H9 (cell line): ENCODE measurements at regions not wholly inside any gene's neighbourhood (a gene's known extent, or its start where the extent isn't known, plus 50 kb on each side); places are given as distances from the start of the nearest gene placed in this dataset.

Experiments
- DNase-seq: peaks from one replicate; pipeline ENCODE4 v3.0.0-alpha.2; 2017
- H2AFZ ChIP-seq: one replicate; pipeline ENCODE4 v1.6.1; 2013; ENCODE audit warnings: mild to moderate bottlenecking, low read length, control low read depth, moderate library complexity
- H2AK5ac ChIP-seq: 2 replicates; pipeline ENCODE4 v1.6.1; 2013; ENCODE audit warnings: low read length, control low read depth, mixed read lengths; ENCODE audit not compliant: insufficient read length
- H2BK120ac ChIP-seq: one replicate; pipeline ENCODE4 v1.6.1; 2013; ENCODE audit warnings: low read depth, mild to moderate bottlenecking, low read length, control low read depth, inconsistent platforms; ENCODE audit not compliant: poor library complexity, severe bottlenecking
- H2BK12ac ChIP-seq: 2 replicates; pipeline ENCODE4 v1.6.1; 2013; ENCODE audit warnings: low read length, control low read depth, mixed read lengths, low read depth; ENCODE audit not compliant: insufficient read length
- H2BK15ac ChIP-seq: 2 replicates; pipeline ENCODE4 v1.6.1; 2013; ENCODE audit warnings: low read depth, low read length, control low read depth
- H2BK20ac ChIP-seq: one replicate; pipeline ENCODE4 v1.6.1; 2013; ENCODE audit warnings: low read depth, mild to moderate bottlenecking, low read length, control low read depth, inconsistent platforms; ENCODE audit not compliant: poor library complexity, severe bottlenecking
- H2BK5ac ChIP-seq: 2 replicates; pipeline ENCODE4 v1.6.1; 2013; ENCODE audit warnings: low read length, control low read depth, mixed read lengths; ENCODE audit not compliant: insufficient read length
- H3K14ac ChIP-seq: 2 replicates; pipeline ENCODE4 v1.6.1; 2013; ENCODE audit warnings: low read length, control low read depth; ENCODE audit not compliant: insufficient read depth
- H3K18ac ChIP-seq: 2 replicates; pipeline ENCODE4 v1.6.1; 2013; ENCODE audit warnings: low read depth, mild to moderate bottlenecking, mixed read lengths, low read length, control low read depth; ENCODE audit not compliant: insufficient read length
- H3K23ac ChIP-seq: 2 replicates; pipeline ENCODE4 v1.6.1; 2013; ENCODE audit warnings: low read length, control low read depth, mixed read lengths, low read depth; ENCODE audit not compliant: insufficient read length
- H3K23me2 ChIP-seq: 2 replicates; pipeline ENCODE4 v1.6.1; 2013; ENCODE audit warnings: low read depth, mild to moderate bottlenecking, mixed read lengths, low read length, control low read depth; ENCODE audit not compliant: insufficient read length, poor library complexity, severe bottlenecking
- H3K27ac ChIP-seq: 2 replicates; pipeline ENCODE4 v1.5.1; 2013; ENCODE audit warnings: low read length, control low read depth, mixed read lengths, low read depth; ENCODE audit not compliant: insufficient read length
- H3K27me3 ChIP-seq: 2 replicates; pipeline ENCODE4 v1.6.1; 2013; ENCODE audit warnings: low read length, control low read depth, inconsistent platforms; ENCODE audit not compliant: insufficient read depth
- H3K4ac ChIP-seq: 2 replicates; pipeline ENCODE4 v1.6.1; 2013; ENCODE audit warnings: low read depth, mild to moderate bottlenecking, control low read depth, inconsistent platforms, low read length, moderate library complexity
- H3K4me1 ChIP-seq: 2 replicates; pipeline ENCODE4 v1.6.1; 2013; ENCODE audit warnings: low read length, control low read depth, inconsistent platforms; ENCODE audit not compliant: insufficient read depth
- H3K4me2 ChIP-seq: 2 replicates; pipeline ENCODE4 v1.6.1; 2013; ENCODE audit warnings: low read length, control low read depth, mixed read lengths; ENCODE audit not compliant: insufficient read length, insufficient read depth
- H3K56ac ChIP-seq: 2 replicates; pipeline ENCODE4 v1.6.1; 2013; ENCODE audit warnings: low read depth, mild to moderate bottlenecking, mixed read lengths, low read length, control low read depth; ENCODE audit not compliant: insufficient read length
- H3K79me1 ChIP-seq: 2 replicates; pipeline ENCODE4 v1.6.1; 2013; ENCODE audit warnings: low read depth, mild to moderate bottlenecking, moderate library complexity, low read length, control low read depth, inconsistent platforms; ENCODE audit not compliant: insufficient read depth, poor library complexity, severe bottlenecking
- H3K79me2 ChIP-seq: 2 replicates; pipeline ENCODE4 v1.6.1; 2013; ENCODE audit warnings: low read length, control low read depth, inconsistent platforms; ENCODE audit not compliant: insufficient read depth
- H3K9ac ChIP-seq: 2 replicates; pipeline ENCODE4 v1.6.1; 2013; ENCODE audit warnings: low read length, control low read depth, mixed read lengths; ENCODE audit not compliant: insufficient read length; ENCODE audit errors: extremely low read depth
- H3K9me3 ChIP-seq: one replicate; pipeline ENCODE4 v1.6.1; 2013; ENCODE audit warnings: low read depth, low read length, inconsistent platforms; ENCODE audit not compliant: control insufficient read depth
- H3T11ph ChIP-seq: one replicate; pipeline ENCODE4 v1.6.1; 2013; ENCODE audit warnings: mild to moderate bottlenecking, low read length, control low read depth, inconsistent platforms
- H4K20me1 ChIP-seq: one replicate; pipeline ENCODE4 v1.6.1; 2013; ENCODE audit not compliant: control insufficient read depth, insufficient read length, insufficient read depth
- H4K5ac ChIP-seq: 2 replicates; pipeline ENCODE4 v1.6.1; 2013; ENCODE audit warnings: low read depth, mild to moderate bottlenecking, mixed read lengths, low read length, control low read depth; ENCODE audit not compliant: insufficient read length
- H4K8ac ChIP-seq: replicated peaks from 2 replicates; pipeline ENCODE4 v1.6.1; 2013; ENCODE audit warnings: low read length, control low read depth, mixed read lengths, low read depth; ENCODE audit not compliant: insufficient read length
- H4K91ac ChIP-seq: 2 replicates; pipeline ENCODE4 v1.6.1; 2013; ENCODE audit warnings: low read depth, mild to moderate bottlenecking, moderate library complexity, mixed read lengths, low read length, control low read depth; ENCODE audit not compliant: insufficient read length
- H3K27ac Mint-ChIP-seq, 3 experiments: 2 replicates in 2 of 3; 3 replicates in 1 of 3; pipeline ENCODE4 v1.8.0; 2020 to 2021; ENCODE audit warnings: mixed read lengths in 3 of 3, mild to moderate bottlenecking in 1 of 3, moderate library complexity in 1 of 3
- H3K27me3 Mint-ChIP-seq: 2 replicates; pipeline ENCODE4 v1.8.0; 2021; ENCODE audit warnings: low read depth, mild to moderate bottlenecking, moderate library complexity, mixed read lengths
- H3K36me3 Mint-ChIP-seq, 3 experiments: 2 replicates in 2 of 3; 3 replicates in 1 of 3; pipeline ENCODE4 v1.8.0; 2020 to 2021; ENCODE audit warnings: low read depth in 3 of 3, mixed read lengths in 3 of 3; ENCODE audit not compliant: insufficient read depth in 1 of 3
- H3K4me1 Mint-ChIP-seq, 2 experiments: 2 replicates each; pipeline ENCODE4 v1.8.0; 2020; ENCODE audit warnings: mixed read lengths in 2 of 2
- H3K4me3 Mint-ChIP-seq, 2 experiments: 2 replicates in 1 of 2; 3 replicates in 1 of 2; pipeline ENCODE4 v1.8.0; 2020 to 2021; ENCODE audit warnings: mild to moderate bottlenecking in 2 of 2, mixed read lengths in 2 of 2, moderate library complexity in 1 of 2
- H3K9me3 Mint-ChIP-seq, 2 experiments: 2 replicates in 1 of 2; 3 replicates in 1 of 2; pipeline ENCODE4 v1.8.0; 2020; ENCODE audit warnings: mild to moderate bottlenecking in 2 of 2, mixed read lengths in 2 of 2, moderate library complexity in 1 of 2
- TF ChIP-seq, protein P1 (sequence below): fragments of 200-600 bp; sonication (generic); conservative IDR thresholded peaks from 3 replicates; pipeline ENCODE4 v1.8.0; 2021; ENCODE audit warnings: antibody characterized with exemption, mild to moderate bottlenecking

- Histone ChIP-seq H3T11ph (no peak overlapping the region), H3K79me2 (no peaks in the 10 kb centered on the region), H4K91ac (no peak overlapping the region), H3K23me2 (no peaks in the 10 kb centered on the region), H4K20me1 (no peaks in the 10 kb centered on the region), H3K27ac (no peak overlapping the region), H3K4ac (no peak overlapping the region), H2AK5ac (no peak overlapping the region), H3K23ac (no peak overlapping the region), H4K8ac (no peak overlapping the region), H3K14ac (no peak overlapping the region), H2BK15ac (no peak overlapping the region), H3K4me1 (no peaks in the 10 kb centered on the region), H2BK5ac (no peak overlapping the region), H2BK20ac (no peak overlapping the region), H3K79me1 (no peaks in the 10 kb centered on the region), H2BK12ac (no peak overlapping the region), H2BK120ac (no peak overlapping the region), H4K5ac (no peak overlapping the region), H3K9me3 (no peaks in the 10 kb centered on the region), H2AFZ (no peak overlapping the region), H3K56ac (no peak overlapping the region), H3K18ac (no peak overlapping the region), H3K27me3 (no peaks in the 10 kb centered on the region), H3K9ac (no peak overlapping the region), H3K4me2 (no peak overlapping the region)
- DNase-seq: no peak
- no peaks in the 10 kb centered on the region for H3K27me3 Mint-ChIP-seq
- TF ChIP-seq, protein P1, sequence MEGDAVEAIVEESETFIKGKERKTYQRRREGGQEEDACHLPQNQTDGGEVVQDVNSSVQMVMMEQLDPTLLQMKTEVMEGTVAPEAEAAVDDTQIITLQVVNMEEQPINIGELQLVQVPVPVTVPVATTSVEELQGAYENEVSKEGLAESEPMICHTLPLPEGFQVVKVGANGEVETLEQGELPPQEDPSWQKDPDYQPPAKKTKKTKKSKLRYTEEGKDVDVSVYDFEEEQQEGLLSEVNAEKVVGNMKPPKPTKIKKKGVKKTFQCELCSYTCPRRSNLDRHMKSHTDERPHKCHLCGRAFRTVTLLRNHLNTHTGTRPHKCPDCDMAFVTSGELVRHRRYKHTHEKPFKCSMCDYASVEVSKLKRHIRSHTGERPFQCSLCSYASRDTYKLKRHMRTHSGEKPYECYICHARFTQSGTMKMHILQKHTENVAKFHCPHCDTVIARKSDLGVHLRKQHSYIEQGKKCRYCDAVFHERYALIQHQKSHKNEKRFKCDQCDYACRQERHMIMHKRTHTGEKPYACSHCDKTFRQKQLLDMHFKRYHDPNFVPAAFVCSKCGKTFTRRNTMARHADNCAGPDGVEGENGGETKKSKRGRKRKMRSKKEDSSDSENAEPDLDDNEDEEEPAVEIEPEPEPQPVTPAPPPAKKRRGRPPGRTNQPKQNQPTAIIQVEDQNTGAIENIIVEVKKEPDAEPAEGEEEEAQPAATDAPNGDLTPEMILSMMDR: no peak
- no peak overlapping the region for H3K27ac Mint-ChIP-seq
- no peaks in the 10 kb centered on the region for H3K36me3 Mint-ChIP-seq
- no peaks in the 10 kb centered on the region for H3K9me3 Mint-ChIP-seq
- H3K4me3 Mint-ChIP-seq: no peak overlapping the region
- no peaks in the 10 kb centered on the region for H3K4me1 Mint-ChIP-seq
Observed at GRCh38 chr1:199290186-199290585, 651.3 kb downstream of the PTPRC start.
